ENCODE measurements at regions not wholly inside any gene's neighbourhood (a gene's known extent, or its start where the extent isn't known, plus 50 kb on each side); places are given as distances from the start of the nearest gene placed in this dataset.

DNA sequence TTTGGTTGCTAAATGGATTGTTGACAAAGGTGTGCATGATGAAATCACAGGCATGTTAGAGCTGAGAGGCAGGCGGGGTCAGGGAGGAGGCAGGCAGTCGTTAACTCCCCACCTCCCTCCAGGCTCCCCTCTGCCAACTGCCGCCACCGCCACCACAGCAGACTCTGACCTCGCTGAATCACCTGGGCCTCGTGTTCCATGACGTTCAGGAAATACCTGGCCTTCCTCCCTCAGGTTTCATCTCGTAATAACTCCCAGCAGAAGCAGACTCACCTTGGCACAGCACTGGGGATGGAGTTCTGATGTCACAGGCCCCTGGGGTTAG is 198.5 kb downstream of the KATNAL1 start:
- Mint-ChIP-seq H3K4me1 (peaks cover 15% of the 10 kb centered on the region), H3K27me3 (no peaks in the 10 kb centered on the region), H3K27ac (no peak overlapping the region), H3K4me3 (no peak overlapping the region), H3K9me3 (ENCODE audit: insufficient read depth) (no peaks in the 10 kb centered on the region)
- Histone ChIP-seq H3K9ac (ENCODE audit: low read length) (no peak overlapping the region), H3K27me3 (replicated peaks in 1 of 4; ENCODE audit: control extremely low read depth in 1 of 4, control insufficient read depth in 3 of 4, insufficient read depth in 4 of 4, low read length in 3 of 4) (no peaks in the 10 kb centered on the region), H3K36me3 (replicated peaks in 1 of 2; ENCODE audit: control extremely low read depth in 1 of 2, control insufficient read depth in 1 of 2, extremely low read depth in 1 of 2, insufficient read depth in 2 of 2, low read length in 1 of 2) (no peaks in the 10 kb centered on the region), H3K4me3 (ENCODE audit: control extremely low read depth in 1 of 5, extremely low read depth in 1 of 5, insufficient read depth in 1 of 5, low read depth in 2 of 5, low read length in 4 of 5) (no peak overlapping the region), H2AFZ (ENCODE audit: insufficient read depth, low read depth, low read length, poor library complexity, severe bottlenecking) (no peak overlapping the region), H3K4me2 (replicated peaks; ENCODE audit: low read depth, low read length, poor library complexity, severe bottlenecking) (no peak overlapping the region), H3K9me3 (ENCODE audit: control extremely low read depth in 1 of 3, control insufficient read depth in 2 of 3, insufficient read depth in 1 of 3, low read length in 2 of 3) (peaks cover 0 to 3% (median 0%) of the 10 kb centered on the region in 3 donors), H3K4me1 (ENCODE audit: control insufficient read depth in 2 of 2, insufficient read depth in 2 of 2, low read length in 2 of 2) (peaks cover 3 to 8% of the 10 kb centered on the region in 2 donors), H3K27ac (ENCODE audit: low read length in 2 of 2) (no peak overlapping the region), H4K20me1 (ENCODE audit: control insufficient read depth, insufficient read depth, low read length, poor library complexity, severe bottlenecking) (no peaks in the 10 kb centered on the region), H3K79me2 (ENCODE audit: control insufficient read depth, insufficient read depth, low read length) (no peaks in the 10 kb centered on the region)
- ChIA-PET CTCF (interaction anchor here (1.4 to 9.5 kb wide), 4 partner anchors 13 to 601 kb away, joined by 3 to 286 read pairs (median 15); no protein-coding TSS in a partner anchor), POLR2A (no interaction called here)
- 84% methylated on average over 7 of the region's 8 CpGs for WGBS (ENCODE audit: insufficient coverage)
- TF ChIP-seq, protein P1, sequence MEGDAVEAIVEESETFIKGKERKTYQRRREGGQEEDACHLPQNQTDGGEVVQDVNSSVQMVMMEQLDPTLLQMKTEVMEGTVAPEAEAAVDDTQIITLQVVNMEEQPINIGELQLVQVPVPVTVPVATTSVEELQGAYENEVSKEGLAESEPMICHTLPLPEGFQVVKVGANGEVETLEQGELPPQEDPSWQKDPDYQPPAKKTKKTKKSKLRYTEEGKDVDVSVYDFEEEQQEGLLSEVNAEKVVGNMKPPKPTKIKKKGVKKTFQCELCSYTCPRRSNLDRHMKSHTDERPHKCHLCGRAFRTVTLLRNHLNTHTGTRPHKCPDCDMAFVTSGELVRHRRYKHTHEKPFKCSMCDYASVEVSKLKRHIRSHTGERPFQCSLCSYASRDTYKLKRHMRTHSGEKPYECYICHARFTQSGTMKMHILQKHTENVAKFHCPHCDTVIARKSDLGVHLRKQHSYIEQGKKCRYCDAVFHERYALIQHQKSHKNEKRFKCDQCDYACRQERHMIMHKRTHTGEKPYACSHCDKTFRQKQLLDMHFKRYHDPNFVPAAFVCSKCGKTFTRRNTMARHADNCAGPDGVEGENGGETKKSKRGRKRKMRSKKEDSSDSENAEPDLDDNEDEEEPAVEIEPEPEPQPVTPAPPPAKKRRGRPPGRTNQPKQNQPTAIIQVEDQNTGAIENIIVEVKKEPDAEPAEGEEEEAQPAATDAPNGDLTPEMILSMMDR (IDR thresholded peaks at IDR 0.05), result no peak
- no peak for TF ChIP-seq EZH2 (IDR thresholded peaks at IDR 0.05; ENCODE audit: borderline replicate concordance, insufficient read depth, low read depth, low read length, poor library complexity, severe bottlenecking)
- ATAC-seq (ENCODE audit: low read depth) (no peak), DNase-seq (no peak)
- intact Hi-C loops (cut with micrococcal nuclease), result no loop called here

GRCh38 chr13:30108216-30108912 is 199.0 kb downstream of the KATNAL1 start:
- Histone ChIP-seq H3K4me3 (ENCODE audit: control extremely low read depth in 1 of 5, extremely low read depth in 1 of 5, insufficient read depth in 1 of 5, low read depth in 2 of 5, low read length in 4 of 5) (no peak overlapping the region), H3K4me1 (ENCODE audit: control insufficient read depth in 2 of 2, insufficient read depth in 2 of 2, low read length in 2 of 2) (peaks cover 3 to 8% of the 10 kb centered on the region in 2 donors), H4K20me1 (ENCODE audit: control insufficient read depth, insufficient read depth, low read length, poor library complexity, severe bottlenecking) (no peaks in the 10 kb centered on the region), H3K9ac (ENCODE audit: low read length) (no peak overlapping the region), H3K36me3 (replicated peaks in 1 of 2; ENCODE audit: control extremely low read depth in 1 of 2, control insufficient read depth in 1 of 2, extremely low read depth in 1 of 2, insufficient read depth in 2 of 2, low read length in 1 of 2) (no peaks in the 10 kb centered on the region), H2AFZ (ENCODE audit: insufficient read depth, low read depth, low read length, poor library complexity, severe bottlenecking) (no peak overlapping the region), H3K4me2 (replicated peaks; ENCODE audit: low read depth, low read length, poor library complexity, severe bottlenecking) (no peak overlapping the region), H3K27me3 (replicated peaks in 1 of 4; ENCODE audit: control extremely low read depth in 1 of 4, control insufficient read depth in 3 of 4, insufficient read depth in 4 of 4, low read length in 3 of 4) (no peaks in the 10 kb centered on the region), H3K9me3 (ENCODE audit: control extremely low read depth in 1 of 3, control insufficient read depth in 2 of 3, insufficient read depth in 1 of 3, low read length in 2 of 3) (peaks cover 0 to 3% (median 0%) of the 10 kb centered on the region in 3 donors), H3K27ac (ENCODE audit: low read length in 2 of 2) (no peak overlapping the region), H3K79me2 (ENCODE audit: control insufficient read depth, insufficient read depth, low read length) (no peaks in the 10 kb centered on the region)
- DNase-seq (no peak), ATAC-seq (ENCODE audit: low read depth) (no peak)
- Mint-ChIP-seq H3K27ac (no peak overlapping the region), H3K4me3 (no peak overlapping the region), H3K4me1 (peaks cover 15% of the 10 kb centered on the region), H3K27me3 (no peaks in the 10 kb centered on the region), H3K9me3 (ENCODE audit: insufficient read depth) (peaks cover 3% of the 10 kb centered on the region)
- POLR2A ChIA-PET, result no interaction called here
- TF ChIP-seq EZH2 (IDR thresholded peaks at IDR 0.05; ENCODE audit: borderline replicate concordance, insufficient read depth, low read depth, low read length, poor library complexity, severe bottlenecking), result no peak
- TF ChIP-seq, protein P1 (IDR thresholded peaks at IDR 0.05), result no peak
- 88% methylated on average over 13 of the region's 13 CpGs for WGBS (ENCODE audit: insufficient coverage)
- CTCF ChIA-PET, result interaction anchor here (0.9 to 9.5 kb wide), 4 partner anchors 14 to 600 kb away, joined by 4 to 286 read pairs (median 15); no protein-coding TSS in a partner anchor
- intact Hi-C loops (cut with micrococcal nuclease), result no loop called here

Measured in B cell (primary cell).